Heart right ventricle (tissue), 16 donors: ENCODE measurements at regions not wholly inside any gene's neighbourhood (a gene's known extent, or its start where the extent isn't known, plus 50 kb on each side); places are given as distances from the start of the nearest gene placed in this dataset.

Source experiments
- ATAC-seq, 8 donors: fragments of 200-7000 bp; cut with Tn5 transposase; one replicate each; pipeline ENCODE4 v1.9.1; 2020; ENCODE audit warnings: mild to moderate bottlenecking in 8 of 8, moderate library complexity in 8 of 8, moderate number of reproducible peaks in 1 of 8
- DNase-seq, 2 donors: peaks; one replicate each; pipeline ENCODE4 v3.0.0-alpha.2; 2020
- H3K27ac ChIP-seq, 10 donors: fragments of 200-600 bp; sonication (generic) in 2 of 10; one replicate each; pipeline versions ENCODE4 v1.5.0 to v1.8.0; 2020 to 2022; ENCODE audit warnings: mild to moderate bottlenecking in 3 of 10
- H3K27me3 ChIP-seq, 7 donors: fragments of 200-600 bp; one replicate each; pipeline ENCODE4 v1.8.0; 2021 to 2022; ENCODE audit warnings: mild to moderate bottlenecking in 2 of 7
- H3K36me3 ChIP-seq, 9 donors: fragments of 200-600 bp; sonication (generic) in 1 of 9; one replicate each; pipeline versions ENCODE4 v1.5.0 to v1.8.0; 2020 to 2022; ENCODE audit warnings: mild to moderate bottlenecking in 2 of 9
- H3K4me1 ChIP-seq, 9 donors: fragments of 200-600 bp; sonication (generic) in 1 of 9; one replicate each; pipeline versions ENCODE4 v1.5.0 to v1.8.0; 2020 to 2022; ENCODE audit warnings: mild to moderate bottlenecking in 4 of 9
- H3K4me3 ChIP-seq, 10 donors: fragments of 200-600 bp; sonication (generic) in 2 of 10; one replicate each; pipeline versions ENCODE4 v1.5.0 to v1.8.0; 2020 to 2022; ENCODE audit warnings: mild to moderate bottlenecking in 7 of 10, moderate library complexity in 2 of 10
- H3K9me3 ChIP-seq, 11 donors: fragments of 200-600 bp in 10 of 11; sonication (generic) in 2 of 11; one replicate each; pipeline versions ENCODE4 v1.5.0 to v1.8.0; 2013 to 2022; ENCODE audit warnings: mild to moderate bottlenecking in 2 of 11, control low read depth in 1 of 11, moderate library complexity in 1 of 11
- CTCF ChIP-seq, 9 donors: fragments of 200-600 bp; sonication (generic) in 2 of 9; IDR thresholded peaks; one replicate each; pipeline versions ENCODE4 v1.5.0 to v1.8.0; 2021 to 2022; ENCODE audit warnings: antibody characterized with exemption in 9 of 9, mild to moderate bottlenecking in 5 of 9, moderate library complexity in 1 of 9
- WGBS, 2 donors: extraction: QIAGEN DNeasy Blood & Tissue Kit; methylation state at CpG; one replicate each; pipeline ENCODE4 v1.1.7; 2013; ENCODE audit warnings: inconsistent platforms in 1 of 2; 5-methylcytosine and 5-hydroxymethylcytosine counted together
- intact Hi-C, 10 donors: fragments of 100-400 bp; cut with DNase I; formaldehyde crosslinking; loops; one replicate each; pipeline versions ENCODE4 v1.11.1 to v1.14.2; 2022
- donor health status: Arrhythmogenic right ventricular cardiomyopathy.
- donor health status: ischemic (EF 13 %, LVEDD 7.1; RV severe dilation, severe dysfunction).
- donor health status: healthy with polysubstance abuse.
- donor health status: DM: no; HTN: yes; CAD: no.
- donor health status: DM: no; HTN: no; CAD: no.
- donor health status: ischemic (EF 25% LVEDD 6.9; RV normal size, moderate dysfunction).
- donor health status: ischemic (EF 25% LVEDD 5.7; RV mildly dilated, moderate dysfunction).
- donor health status: healthy.
- donor health status: DM: yes; HTN: yes; CAD: no.
- donor health status: Ischemic cardiomyopathy.
- donor health status: ischemic (EF 35%, LVEDD 5.7; RV mildly dilated, moderate dysfunction).
- donor health status: nonischemic (EF 11% LVEDD 7.7; RV severe dilation, severe dysfunction).
- donor health status: DM: yes; HTN: yes; CAD: no.
- donor health status: PGD.
- donor health status: ischemic (EF 29% LVEDD 5.4; RV normal size, mild dysfunction).
- donor health status: nonischemic (EF 23%, LVEDD 6.1; RV moderate dilation, normal function).

GRCh38 chr5:35339616-35340100, 109.4 kb upstream of the PRLR start:
- intact Hi-C loops = no loop called here
- DNase-seq (no peak), ATAC-seq (no peak)
- H3K4me3 ChIP-seq = no peak overlapping the region
- H3K36me3 ChIP-seq = no peaks in the 10 kb centered on the region
- WGBS, 2 donors = 22 to 28% methylated on average over 1 of the region's 1 CpG
- no peaks in the 10 kb centered on the region for H3K4me1 ChIP-seq
- peaks cover 0 to 5% (median 0%) of the 10 kb centered on the region in 7 donors for H3K27me3 ChIP-seq
- TF ChIP-seq CTCF (IDR thresholded peaks at IDR 0.05) = no peak
- peaks cover 0 to 15% (median 0%) of the 10 kb centered on the region in 11 donors for H3K9me3 ChIP-seq
- H3K27ac ChIP-seq = no peak overlapping the region

GRCh38 chr5:35339006-35339405, 108.7 kb upstream of the PRLR start:
- Histone ChIP-seq H3K9me3 (peaks cover 0 to 15% (median 0%) of the 10 kb centered on the region in 11 donors), H3K4me1 (no peaks in the 10 kb centered on the region), H3K36me3 (no peaks in the 10 kb centered on the region), H3K4me3 (no peak overlapping the region), H3K27me3 (peaks cover 0 to 5% (median 0%) of the 10 kb centered on the region in 7 donors), H3K27ac (no peak overlapping the region)
- DNase-seq (no peak), ATAC-seq (no peak)
- 92 to 96% methylated on average over 1 of the region's 1 CpG for WGBS, 2 donors
- no peak for TF ChIP-seq CTCF (IDR thresholded peaks at IDR 0.05)
- intact Hi-C loops = no loop called here

- DNase-seq (no peak), ATAC-seq (no peak)
- Histone ChIP-seq H3K9me3 (peaks cover 0 to 15% (median 0%) of the 10 kb centered on the region in 11 donors), H3K36me3 (no peaks in the 10 kb centered on the region), H3K27ac (no peak overlapping the region), H3K4me1 (no peaks in the 10 kb centered on the region), H3K27me3 (peaks cover 0 to 5% (median 0%) of the 10 kb centered on the region in 7 donors), H3K4me3 (no peak overlapping the region)
- no peak for TF ChIP-seq CTCF (IDR thresholded peaks at IDR 0.05)
- intact Hi-C loops = no loop called here
Measured at GRCh38 chr5:35338157-35338453, 107.8 kb upstream of the PRLR start.

- Histone ChIP-seq H3K9me3 (peaks cover 0 to 15% (median 0%) of the 10 kb centered on the region in 11 donors), H3K27ac (no peak overlapping the region), H3K4me3 (no peak overlapping the region), H3K4me1 (no peaks in the 10 kb centered on the region), H3K36me3 (no peaks in the 10 kb centered on the region), H3K27me3 (peaks cover 0 to 5% (median 0%) of the 10 kb centered on the region in 7 donors)
- no peak for TF ChIP-seq CTCF (IDR thresholded peaks at IDR 0.05)
- DNase-seq = no peak
- WGBS, 2 donors = 53 to 58% methylated on average over 7 of the region's 7 CpGs
- ATAC-seq = no peak
- intact Hi-C loops = no loop called here
Measured at GRCh38 chr5:35337340-35338156, 107.3 kb upstream of the PRLR start.
